ENCODE measurements at regions not wholly inside any gene's neighbourhood (a gene's known extent, or its start where the extent isn't known, plus 50 kb on each side); places are given as distances from the start of the nearest gene placed in this dataset.

- H3K4me3 Mint-ChIP-seq: no peak overlapping the region
- no peak overlapping the region for H3K27ac Mint-ChIP-seq
- H3K27me3 Mint-ChIP-seq: peaks cover 10% of the 10 kb centered on the region
- H3K36me3 Mint-ChIP-seq: no peaks in the 10 kb centered on the region
- H3K4me1 Mint-ChIP-seq: peaks cover 2% of the 10 kb centered on the region
- DNase-seq (ENCODE audit: low spot score in 2 of 2): no peak
- no peak for ATAC-seq (ENCODE audit: low read depth)
- peaks cover 2% of the 10 kb centered on the region for H3K9me3 Mint-ChIP-seq
Observed at GRCh38 chr5:42898760-42899159, 87.1 kb upstream of the SELENOP start.

- no peaks in the 10 kb centered on the region for H3K36me3 Mint-ChIP-seq
- H3K27me3 Mint-ChIP-seq: peaks cover 11% of the 10 kb centered on the region
- H3K4me3 Mint-ChIP-seq: no peak overlapping the region
- peaks cover 2% of the 10 kb centered on the region for H3K9me3 Mint-ChIP-seq
- ATAC-seq (ENCODE audit: low read depth): no peak
- DNase-seq (ENCODE audit: low spot score in 2 of 2): no peak
- no peak overlapping the region for H3K27ac Mint-ChIP-seq
- H3K4me1 Mint-ChIP-seq: no peaks in the 10 kb centered on the region
Observed at GRCh38 chr5:42896523-42896922, 84.8 kb upstream of the SELENOP start.

- Mint-ChIP-seq H3K36me3 (no peaks in the 10 kb centered on the region), H3K27ac (no peak overlapping the region), H3K4me1 (no peaks in the 10 kb centered on the region), H3K4me3 (no peak overlapping the region), H3K27me3 (peaks cover 15% of the 10 kb centered on the region), H3K9me3 (peaks cover 2% of the 10 kb centered on the region)
- ATAC-seq (ENCODE audit: low read depth) (no peak), DNase-seq (ENCODE audit: low spot score in 2 of 2) (no peak)
Observed at GRCh38 chr5:42894057-42894456, 82.4 kb upstream of the SELENOP start.

- peak; percentile 81 for ATAC-seq (ENCODE audit: low read depth)
- H3K27me3 Mint-ChIP-seq: peaks cover 11% of the 10 kb centered on the region
- H3K27ac Mint-ChIP-seq: no peak overlapping the region
- DNase-seq (ENCODE audit: low spot score in 2 of 2): peak; percentile 39 to 46
- no peaks in the 10 kb centered on the region for H3K4me1 Mint-ChIP-seq
- no peaks in the 10 kb centered on the region for H3K9me3 Mint-ChIP-seq
- no peak overlapping the region for H3K4me3 Mint-ChIP-seq
- H3K36me3 Mint-ChIP-seq: no peaks in the 10 kb centered on the region
Observed at GRCh38 chr5:42889311-42889933, 77.7 kb upstream of the SELENOP start.

- H3K4me3 Mint-ChIP-seq: no peak overlapping the region
- peaks cover 12% of the 10 kb centered on the region for H3K27me3 Mint-ChIP-seq
- no peak overlapping the region for H3K27ac Mint-ChIP-seq
- DNase-seq (ENCODE audit: low spot score in 2 of 2) (no peak), ATAC-seq (ENCODE audit: low read depth) (no peak)
- H3K36me3 Mint-ChIP-seq: no peaks in the 10 kb centered on the region
- H3K4me1 Mint-ChIP-seq: no peaks in the 10 kb centered on the region
- H3K9me3 Mint-ChIP-seq: no peaks in the 10 kb centered on the region
Observed at GRCh38 chr5:42888771-42889170, 77.1 kb upstream of the SELENOP start.

GRCh38 chr5:42887575-42887974, 75.9 kb upstream of the SELENOP start:
- Mint-ChIP-seq H3K36me3 (no peaks in the 10 kb centered on the region), H3K27ac (no peak overlapping the region), H3K27me3 (peaks cover 9% of the 10 kb centered on the region), H3K4me3 (no peak overlapping the region), H3K9me3 (no peaks in the 10 kb centered on the region), H3K4me1 (no peaks in the 10 kb centered on the region)
- no peak for DNase-seq (ENCODE audit: low spot score in 2 of 2)
- ATAC-seq (ENCODE audit: low read depth): no peak

- DNase-seq (ENCODE audit: low spot score in 2 of 2): no peak
- Mint-ChIP-seq H3K9me3 (no peaks in the 10 kb centered on the region), H3K4me1 (no peaks in the 10 kb centered on the region), H3K27me3 (peaks cover 9% of the 10 kb centered on the region), H3K36me3 (no peaks in the 10 kb centered on the region), H3K27ac (no peak overlapping the region), H3K4me3 (no peak overlapping the region)
- no peak for ATAC-seq (ENCODE audit: low read depth)
Observed at GRCh38 chr5:42887097-42887496, 75.4 kb upstream of the SELENOP start.

GRCh38 chr5:42886635-42887034, 74.9 kb upstream of the SELENOP start:
- Mint-ChIP-seq H3K27ac (no peak overlapping the region), H3K9me3 (no peaks in the 10 kb centered on the region), H3K36me3 (no peaks in the 10 kb centered on the region), H3K4me1 (no peaks in the 10 kb centered on the region), H3K27me3 (peaks cover 9% of the 10 kb centered on the region), H3K4me3 (no peak overlapping the region)
- ATAC-seq (ENCODE audit: low read depth): no peak
- DNase-seq (ENCODE audit: low spot score in 2 of 2): no peak

- Mint-ChIP-seq H3K27ac (no peak overlapping the region), H3K4me1 (no peaks in the 10 kb centered on the region), H3K27me3 (peaks cover 5% of the 10 kb centered on the region), H3K9me3 (no peaks in the 10 kb centered on the region), H3K4me3 (no peak overlapping the region), H3K36me3 (no peaks in the 10 kb centered on the region)
- no peak for DNase-seq (ENCODE audit: low spot score in 2 of 2)
- ATAC-seq (ENCODE audit: low read depth): no peak
Observed at GRCh38 chr5:42884326-42884725, 72.6 kb upstream of the SELENOP start.

- Mint-ChIP-seq H3K4me1 (no peaks in the 10 kb centered on the region), H3K9me3 (no peaks in the 10 kb centered on the region), H3K36me3 (no peaks in the 10 kb centered on the region), H3K4me3 (no peak overlapping the region), H3K27me3 (peaks cover 2% of the 10 kb centered on the region), H3K27ac (no peak overlapping the region)
- ATAC-seq (ENCODE audit: low read depth) (no peak), DNase-seq (ENCODE audit: low spot score in 2 of 2) (no peak)
Observed at GRCh38 chr5:42881416-42882117, 69.9 kb upstream of the SELENOP start.

GRCh38 chr5:42880496-42881150, 68.9 kb upstream of the SELENOP start:
- no peak for DNase-seq (ENCODE audit: low spot score in 2 of 2)
- Mint-ChIP-seq H3K4me3 (no peak overlapping the region), H3K27me3 (peaks cover 2% of the 10 kb centered on the region), H3K4me1 (peaks cover 2% of the 10 kb centered on the region), H3K9me3 (no peaks in the 10 kb centered on the region), H3K27ac (no peak overlapping the region), H3K36me3 (no peaks in the 10 kb centered on the region)
- no peak for ATAC-seq (ENCODE audit: low read depth)

GRCh38 chr5:42879291-42879690, 67.6 kb upstream of the SELENOP start:
- H3K9me3 Mint-ChIP-seq: no peaks in the 10 kb centered on the region
- ATAC-seq (ENCODE audit: low read depth): no peak
- H3K27ac Mint-ChIP-seq: no peak overlapping the region
- no peaks in the 10 kb centered on the region for H3K36me3 Mint-ChIP-seq
- DNase-seq (ENCODE audit: low spot score in 2 of 2): no peak
- H3K27me3 Mint-ChIP-seq: peaks cover under 1% of the 10 kb centered on the region
- H3K4me1 Mint-ChIP-seq: peaks cover 4% of the 10 kb centered on the region
- H3K4me3 Mint-ChIP-seq: no peak overlapping the region

GRCh38 chr5:42878550-42878949, 66.9 kb upstream of the SELENOP start:
- no peaks in the 10 kb centered on the region for H3K9me3 Mint-ChIP-seq
- H3K36me3 Mint-ChIP-seq: no peaks in the 10 kb centered on the region
- H3K27ac Mint-ChIP-seq: no peak overlapping the region
- H3K4me3 Mint-ChIP-seq: no peak overlapping the region
- ATAC-seq (ENCODE audit: low read depth): no peak
- peaks cover 4% of the 10 kb centered on the region for H3K4me1 Mint-ChIP-seq
- H3K27me3 Mint-ChIP-seq: peaks cover 3% of the 10 kb centered on the region
- DNase-seq (ENCODE audit: low spot score in 2 of 2): no peak

GRCh38 chr5:42878041-42878440, 66.3 kb upstream of the SELENOP start:
- Mint-ChIP-seq H3K27ac (no peak overlapping the region), H3K36me3 (no peaks in the 10 kb centered on the region), H3K4me1 (peaks cover 4% of the 10 kb centered on the region), H3K9me3 (no peaks in the 10 kb centered on the region), H3K27me3 (peaks cover 7% of the 10 kb centered on the region), H3K4me3 (no peak overlapping the region)
- no peak for DNase-seq (ENCODE audit: low spot score in 2 of 2)
- no peak for ATAC-seq (ENCODE audit: low read depth)

Data from memory B cell (primary cell).